IMR-90 (cell line): ENCODE measurements at regions not wholly inside any gene's neighbourhood (a gene's known extent, or its start where the extent isn't known, plus 50 kb on each side); places are given as distances from the start of the nearest gene placed in this dataset.

Experiments used
- CEBPB ChIP-seq: IDR thresholded peaks from 2 replicates; pipeline ENCODE4 v1.6.1; 2012; ENCODE audit warnings: low read depth, low read length, improper control_type of control experiment
- FOS ChIP-seq: fragments of 150-350 bp; IDR thresholded peaks from 2 replicates; pipeline ENCODE4 v1.6.1; 2016; ENCODE audit warnings: low read depth, low read length
- MAZ ChIP-seq: IDR thresholded peaks from 2 replicates; pipeline ENCODE4 v1.6.1; 2012; ENCODE audit warnings: low read depth, mild to moderate bottlenecking, low read length, improper control_type of control experiment, moderate library complexity, borderline replicate concordance
- MXI1 ChIP-seq: IDR thresholded peaks from 2 replicates; pipeline ENCODE4 v1.6.1; 2012; ENCODE audit warnings: low read depth, mild to moderate bottlenecking, low read length, moderate library complexity, borderline replicate concordance
- POLR2A ChIP-seq: IDR thresholded peaks from 2 replicates; pipeline ENCODE4 v1.6.1; 2012; ENCODE audit warnings: mild to moderate bottlenecking, low read depth, low read length
- RAD21 ChIP-seq: IDR thresholded peaks from 2 replicates; pipeline ENCODE4 v1.6.1; 2012; ENCODE audit warnings: low read length, improper control_type of control experiment
- SMC3 ChIP-seq: fragments of 150-350 bp; IDR thresholded peaks from 2 replicates; pipeline ENCODE4 v1.6.1; 2016; ENCODE audit warnings: low read depth, mild to moderate bottlenecking, antibody characterized with exemption, low read length, moderate library complexity
- TF ChIP-seq, protein P1 (sequence below): conservative IDR thresholded peaks from 2 replicates; pipeline ENCODE4 v1.5.1; 2012; ENCODE audit warnings: mild to moderate bottlenecking, low read depth, low read length, improper control_type of control experiment

DNA sequence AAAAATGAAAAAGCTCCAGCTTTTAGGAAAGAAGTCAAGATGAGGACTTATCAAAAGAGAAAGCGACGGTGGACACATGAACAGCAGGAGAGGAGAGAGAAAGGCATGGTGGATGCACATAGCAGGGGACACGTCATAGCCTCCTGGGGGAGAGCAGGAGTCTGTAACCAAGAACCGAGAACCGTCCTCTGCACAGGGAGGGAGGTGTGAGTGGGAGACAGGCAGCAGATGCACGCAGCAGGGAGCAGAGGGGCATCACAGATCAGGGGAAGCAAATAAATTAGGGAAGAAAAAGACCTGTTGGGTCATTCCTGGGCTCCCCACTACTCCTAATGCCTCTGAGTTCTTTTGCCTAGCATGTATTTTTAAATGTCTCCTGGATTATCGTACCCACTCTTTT is 138.1 kb upstream of the RMST start:
- TF ChIP-seq, protein P1, sequence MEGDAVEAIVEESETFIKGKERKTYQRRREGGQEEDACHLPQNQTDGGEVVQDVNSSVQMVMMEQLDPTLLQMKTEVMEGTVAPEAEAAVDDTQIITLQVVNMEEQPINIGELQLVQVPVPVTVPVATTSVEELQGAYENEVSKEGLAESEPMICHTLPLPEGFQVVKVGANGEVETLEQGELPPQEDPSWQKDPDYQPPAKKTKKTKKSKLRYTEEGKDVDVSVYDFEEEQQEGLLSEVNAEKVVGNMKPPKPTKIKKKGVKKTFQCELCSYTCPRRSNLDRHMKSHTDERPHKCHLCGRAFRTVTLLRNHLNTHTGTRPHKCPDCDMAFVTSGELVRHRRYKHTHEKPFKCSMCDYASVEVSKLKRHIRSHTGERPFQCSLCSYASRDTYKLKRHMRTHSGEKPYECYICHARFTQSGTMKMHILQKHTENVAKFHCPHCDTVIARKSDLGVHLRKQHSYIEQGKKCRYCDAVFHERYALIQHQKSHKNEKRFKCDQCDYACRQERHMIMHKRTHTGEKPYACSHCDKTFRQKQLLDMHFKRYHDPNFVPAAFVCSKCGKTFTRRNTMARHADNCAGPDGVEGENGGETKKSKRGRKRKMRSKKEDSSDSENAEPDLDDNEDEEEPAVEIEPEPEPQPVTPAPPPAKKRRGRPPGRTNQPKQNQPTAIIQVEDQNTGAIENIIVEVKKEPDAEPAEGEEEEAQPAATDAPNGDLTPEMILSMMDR: no peak
- TF ChIP-seq MAZ (no peak), POLR2A (no peak), FOS (no peak), RAD21 (no peak), CEBPB (no peak), MXI1 (no peak), SMC3 (no peak)
